ENCODE measurements at regions not wholly inside any gene's neighbourhood (a gene's known extent, or its start where the extent isn't known, plus 50 kb on each side); places are given as distances from the start of the nearest gene placed in this dataset. TPM values are rescaled to one million over a fixed set of nuclear protein-coding genes. Genes with fewer than 3 reads are reported as not detected.
"Not testable (repeated sequence)": the region's sequence is repeated elsewhere in the genome, so short reads cannot be mapped to it uniquely, and the experiment has no call there.

- intact Hi-C loops (cut with DNase I) = not testable (repeated sequence)
Observed at GRCh38 chr22:16911340-16911739, 86.1 kb upstream of the XKR3 start.

GRCh38 chr22:16902051-16902450 is 76.8 kb upstream of the XKR3 start:
- H3K27me3 ChIP-seq; DNase-seq; H3K27ac ChIP-seq; H3K4me1 ChIP-seq; H3K9me3 ChIP-seq; H3K4me3 ChIP-seq (replicated peaks in 1 of 3); H3K36me3 ChIP-seq; intact Hi-C loops (cut with DNase I): not testable (repeated sequence)
- WGBS, 2 donors = 67 to 89% methylated on average over 2 of the region's 2 CpGs

More at GRCh38 chr22:16911340-16911739, 86.1 kb upstream of the XKR3 start:
- not testable (repeated sequence) for DNase-seq; H3K36me3 ChIP-seq; H3K4me3 ChIP-seq (replicated peaks in 1 of 3); H3K9me3 ChIP-seq; H3K27me3 ChIP-seq; H3K4me1 ChIP-seq; H3K27ac ChIP-seq
- peak in 2 of 6 experiments; percentile 8 to 40 for TF ChIP-seq CTCF (IDR thresholded peaks at IDR 0.05)
- 27 to 31% methylated on average over 2 of the region's 2 CpGs for WGBS, 2 donors

GRCh38 chr22:16901579-16901978 is 76.4 kb upstream of the XKR3 start:
- intact Hi-C loops (cut with DNase I); H3K27ac ChIP-seq; H3K27me3 ChIP-seq; H3K36me3 ChIP-seq; H3K9me3 ChIP-seq; H3K4me1 ChIP-seq; H3K4me3 ChIP-seq (replicated peaks in 1 of 3); DNase-seq: not testable (repeated sequence)
- WGBS, 2 donors = 73 to 97% methylated on average over 2 to 4 of the region's 5 CpGs

- intact Hi-C loops (cut with DNase I); H3K9me3 ChIP-seq; DNase-seq; H3K36me3 ChIP-seq; H3K4me1 ChIP-seq; H3K4me3 ChIP-seq (replicated peaks in 1 of 3); H3K27ac ChIP-seq; H3K27me3 ChIP-seq: not testable (repeated sequence)
- WGBS, 2 donors = 77 to 90% methylated on average over 2 of the region's 2 CpGs
Observed at GRCh38 chr22:16899358-16899757, 74.1 kb upstream of the XKR3 start.

GRCh38 chr22:16897365-16897764 is 72.2 kb upstream of the XKR3 start:
- WGBS, 2 donors = 0 to 2% methylated on average over 2 of the region's 2 CpGs
- H3K4me3 ChIP-seq (replicated peaks in 1 of 3); H3K9me3 ChIP-seq; H3K27me3 ChIP-seq; H3K4me1 ChIP-seq; H3K36me3 ChIP-seq; DNase-seq; H3K27ac ChIP-seq; intact Hi-C loops (cut with DNase I): not testable (repeated sequence)

GRCh38 chr22:16891892-16892291 is 66.7 kb upstream of the XKR3 start:
- H3K4me3 ChIP-seq (replicated peaks in 1 of 3); H3K36me3 ChIP-seq; H3K27ac ChIP-seq; H3K9me3 ChIP-seq; H3K27me3 ChIP-seq; H3K4me1 ChIP-seq; DNase-seq; intact Hi-C loops (cut with DNase I): not testable (repeated sequence)
- TF ChIP-seq CTCF (IDR thresholded peaks at IDR 0.05) = peak in 4 of 6 experiments; percentile 18 to 45 (median 38)
- WGBS, 2 donors = 0 to 1% methylated on average over 4 of the region's 4 CpGs

GRCh38 chr22:16876339-16876738 is 51.1 kb upstream of the XKR3 start:
- DNase-seq; H3K36me3 ChIP-seq; H3K9me3 ChIP-seq; H3K27me3 ChIP-seq; H3K4me3 ChIP-seq (replicated peaks in 1 of 3); intact Hi-C loops (cut with DNase I); H3K27ac ChIP-seq; H3K4me1 ChIP-seq: not testable (repeated sequence)
- 81 to 86% methylated on average over 1 of the region's 1 CpG for WGBS, 2 donors

Small RNA genes lying in the stretch of these regions (small RNA-seq; reads per million reads assigned to genes)
- gene AC006548.1 (not detected), gene MTND1P17 (not detected)
